HS-5 (cell line): ENCODE measurements at regions not wholly inside any gene's neighbourhood (a gene's known extent, or its start where the extent isn't known, plus 50 kb on each side); places are given as distances from the start of the nearest gene placed in this dataset.
A peak's percentile ranks its signal among the peaks of the same experiment; 100 is the strongest.

ENCODE experiments used
- DNase-seq: peaks from one replicate; pipeline ENCODE4 v3.0.0-alpha.2; 2012; ENCODE audit warnings: low read depth

DNA sequence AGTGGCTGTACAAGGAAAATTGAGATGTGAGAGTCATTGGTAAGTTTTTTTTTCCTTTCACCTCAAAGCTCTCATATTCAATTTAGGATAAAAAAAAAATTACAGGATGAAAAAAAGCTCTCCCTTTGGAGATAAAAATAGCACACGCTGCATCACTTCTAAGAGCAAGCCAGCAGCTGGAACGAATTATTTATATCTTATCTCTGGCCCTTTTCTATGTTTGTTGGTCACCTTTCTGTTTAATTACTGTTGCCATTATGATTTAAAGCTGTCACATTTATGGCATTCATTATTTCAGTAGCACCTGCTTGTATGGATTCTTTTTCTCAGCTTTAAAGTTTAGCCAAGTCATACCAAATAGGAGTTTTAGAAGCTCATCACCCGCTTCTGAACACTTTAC lies 171.6 kb upstream of the PDZRN3 start:
- DNase-seq, result no peak

DNA sequence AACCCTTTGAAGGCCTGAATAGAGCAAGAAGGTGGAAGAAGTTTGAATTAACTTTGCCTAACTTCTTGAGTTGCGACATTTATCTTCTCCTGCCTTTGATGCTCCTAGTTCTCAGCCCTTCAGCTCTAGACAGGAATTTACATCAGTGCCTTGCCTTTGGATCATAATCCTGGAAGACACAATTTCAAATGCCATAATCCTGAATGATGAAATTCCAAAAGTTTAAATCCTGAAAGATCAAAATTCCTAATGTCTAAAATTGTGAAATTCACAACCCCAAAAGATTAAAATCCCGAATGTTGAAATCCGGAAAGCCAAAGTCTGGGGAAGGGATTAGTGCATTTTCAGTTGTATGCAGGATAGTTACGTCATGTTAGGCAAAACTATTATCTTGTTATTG lies 166.6 kb upstream of the PDZRN3 start:
- no peak for DNase-seq

DNA sequence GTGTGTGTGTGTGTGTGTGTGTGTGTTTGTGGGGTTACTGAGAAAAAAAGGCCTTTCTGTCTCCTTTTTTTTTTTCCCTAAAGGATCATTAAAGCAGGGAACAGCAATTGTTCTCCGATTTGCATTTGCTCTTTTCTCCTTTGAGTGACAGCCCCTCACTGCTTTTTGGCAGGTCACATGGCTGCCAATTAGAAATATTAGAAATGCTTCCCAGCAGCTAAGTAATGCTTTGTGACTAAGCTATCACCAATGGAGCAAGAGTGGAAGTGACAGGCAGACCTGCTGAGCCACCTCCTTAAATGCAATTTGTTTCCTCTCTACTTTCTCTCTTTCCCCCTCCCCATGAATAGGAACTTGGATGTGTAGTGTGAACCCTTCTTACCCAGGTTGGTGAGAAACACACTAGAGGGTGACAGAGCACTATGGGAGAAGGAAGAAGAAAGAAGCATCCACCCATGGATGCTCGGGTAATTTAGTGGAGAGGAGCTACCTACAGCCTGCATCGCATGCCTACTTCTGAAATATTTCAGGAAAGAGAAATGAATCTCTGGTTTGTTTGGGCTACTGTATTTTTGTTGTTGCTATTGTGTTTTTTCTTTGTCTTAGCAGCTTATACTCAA lies 165.2 kb upstream of the PDZRN3 start:
- no peak for DNase-seq

DNA sequence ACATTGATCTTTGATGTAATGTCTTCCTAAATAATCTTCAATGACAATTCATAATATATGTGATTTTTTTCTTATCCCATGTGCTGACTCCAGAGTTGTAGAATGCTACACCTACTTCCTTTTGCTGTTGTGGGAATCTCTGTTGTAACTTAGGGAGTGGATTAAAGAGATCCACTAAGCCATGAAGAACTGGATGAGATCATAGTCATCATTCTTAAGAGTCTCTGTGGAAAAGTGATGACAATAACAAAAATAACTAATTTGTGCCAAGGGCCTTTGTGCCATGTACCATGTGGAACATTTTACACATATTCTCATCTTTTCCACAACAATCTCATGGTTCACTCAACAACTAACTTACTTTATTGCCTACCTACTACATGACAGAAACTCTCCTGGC lies 162.9 kb upstream of the PDZRN3 start:
- DNase-seq, result no peak

DNA sequence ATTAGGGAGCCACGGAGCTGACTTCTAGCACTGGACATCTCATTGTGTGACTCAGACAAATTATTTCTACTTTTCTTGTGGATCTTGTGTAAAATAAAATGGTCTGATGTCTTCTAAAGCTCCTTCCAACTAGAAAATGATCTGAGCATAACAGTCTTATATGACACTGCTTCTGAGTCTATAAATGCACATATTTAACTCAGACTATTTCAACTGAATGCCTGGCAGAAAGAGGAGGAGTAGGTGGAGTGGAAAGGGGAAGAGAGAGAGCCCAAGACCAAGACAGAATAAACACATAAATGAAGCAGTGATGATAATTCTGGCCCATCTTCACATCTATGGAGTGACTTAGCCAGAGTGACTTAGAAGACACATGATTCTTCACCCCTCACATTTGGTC lies 162.3 kb upstream of the PDZRN3 start:
- DNase-seq, result no peak

DNA sequence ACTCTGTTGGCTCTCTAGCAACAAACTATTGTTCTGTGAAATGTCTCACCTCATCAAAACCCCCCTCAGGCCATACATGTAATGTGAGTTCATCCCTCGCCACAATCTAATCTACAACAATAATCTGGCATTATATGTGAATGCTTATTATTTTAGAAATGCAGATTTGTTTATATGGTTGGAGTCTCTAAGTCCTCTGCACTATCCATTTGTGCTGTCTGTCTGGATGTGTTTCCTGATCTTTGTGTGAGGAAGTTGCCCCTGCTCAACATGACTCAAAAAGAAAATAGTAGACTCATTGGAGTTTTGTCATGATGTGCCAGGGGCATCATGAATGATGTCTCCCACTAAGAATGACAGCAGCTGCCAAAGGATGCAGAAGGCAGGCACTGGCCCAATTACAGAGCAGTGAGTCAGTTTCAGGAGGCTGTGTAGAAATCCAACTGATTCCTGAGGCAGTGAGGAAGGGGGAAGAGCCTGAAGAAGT lies 161.6 kb upstream of the PDZRN3 start:
- peak; percentile 94 for DNase-seq

DNA sequence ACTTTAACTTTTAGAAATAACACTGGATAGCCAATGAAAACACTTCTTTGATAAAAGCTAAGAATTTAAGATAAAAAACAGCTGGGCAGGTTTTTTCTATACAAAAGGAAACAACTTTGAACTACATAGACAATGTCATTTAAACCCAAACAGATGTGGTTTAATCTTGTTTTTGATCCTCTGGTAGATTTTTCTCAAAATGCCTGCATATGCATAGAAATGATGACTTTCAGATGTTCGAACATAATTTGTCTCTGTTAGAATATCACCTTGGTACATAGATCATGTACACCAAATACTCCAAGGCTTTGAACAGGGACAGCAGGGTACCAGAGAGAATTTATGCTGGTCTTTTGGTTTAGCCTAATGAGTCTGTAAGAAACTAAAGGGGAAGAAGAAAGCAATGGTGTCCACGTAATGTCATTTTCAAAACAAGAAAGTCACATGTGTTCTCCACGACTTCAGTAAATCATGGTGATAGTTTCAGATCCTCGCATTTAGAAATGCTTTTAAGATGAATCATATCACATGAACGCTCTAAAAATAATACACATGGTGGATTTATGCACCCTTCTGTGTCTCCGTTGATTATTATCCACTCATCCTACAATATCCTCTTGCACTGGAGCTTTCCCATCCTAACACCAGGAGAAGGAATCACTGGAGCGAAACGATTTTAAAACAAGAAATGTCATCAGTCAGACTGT lies 160.1 kb upstream of the PDZRN3 start:
- DNase-seq, result peak; percentile 42

DNA sequence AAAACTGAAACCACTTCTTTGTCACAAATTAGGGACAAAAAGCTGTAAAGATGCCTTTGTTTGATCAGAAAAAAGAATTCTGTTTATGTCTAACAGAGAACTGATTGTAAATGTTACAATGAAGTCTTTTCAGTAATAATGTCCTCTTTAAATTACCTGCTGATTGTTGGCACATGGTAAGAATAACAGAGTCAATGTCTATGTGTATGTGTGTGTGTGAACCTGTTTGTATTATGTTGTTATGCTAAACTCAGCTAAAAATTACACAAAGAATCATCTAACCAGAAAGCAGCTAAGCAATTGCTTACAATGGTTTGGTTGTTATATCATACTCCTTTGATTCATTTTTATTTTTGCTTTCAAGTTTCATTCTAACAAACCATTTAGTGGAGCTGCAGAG lies 159.1 kb upstream of the PDZRN3 start:
- no peak for DNase-seq

DNA sequence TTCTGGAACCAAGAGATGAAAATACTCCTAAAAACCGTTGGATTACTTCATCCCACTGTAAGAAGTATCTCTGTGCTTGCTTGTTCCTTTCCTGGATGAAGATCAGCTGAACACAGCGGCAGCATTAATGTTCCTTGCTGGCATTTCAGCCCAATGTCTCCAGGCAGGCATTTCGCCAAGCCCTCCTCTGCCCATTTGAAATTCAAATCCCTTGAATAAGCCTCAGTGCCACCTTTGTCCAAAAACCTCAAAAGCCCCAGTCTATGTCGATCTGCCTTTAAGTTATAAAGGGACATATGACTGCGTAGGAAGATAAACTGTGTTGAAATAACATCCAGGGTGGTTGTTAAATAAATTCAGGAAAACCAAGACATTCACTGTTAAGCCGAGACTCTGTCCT lies 156.8 kb upstream of the PDZRN3 start:
- DNase-seq, result no peak

DNA sequence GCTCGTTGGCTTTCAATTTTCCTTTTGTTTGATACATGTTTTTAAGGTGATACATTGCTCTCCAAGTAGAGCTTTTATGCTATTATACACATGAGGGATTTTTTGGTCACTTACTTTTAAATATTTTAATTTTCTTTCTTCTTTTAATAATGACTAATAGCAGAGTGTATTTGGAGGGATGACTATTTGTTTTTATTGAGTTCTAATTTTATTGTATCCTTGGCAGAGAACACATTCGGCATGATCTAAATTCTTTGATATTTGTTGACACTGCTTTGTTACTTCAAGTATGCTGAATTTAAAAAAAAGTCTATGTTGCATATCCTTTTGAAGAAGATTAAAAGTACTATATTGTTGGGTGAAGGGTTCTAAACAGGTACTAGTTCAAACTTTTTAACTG lies 149.9 kb upstream of the PDZRN3 start:
- DNase-seq, result no peak

DNA sequence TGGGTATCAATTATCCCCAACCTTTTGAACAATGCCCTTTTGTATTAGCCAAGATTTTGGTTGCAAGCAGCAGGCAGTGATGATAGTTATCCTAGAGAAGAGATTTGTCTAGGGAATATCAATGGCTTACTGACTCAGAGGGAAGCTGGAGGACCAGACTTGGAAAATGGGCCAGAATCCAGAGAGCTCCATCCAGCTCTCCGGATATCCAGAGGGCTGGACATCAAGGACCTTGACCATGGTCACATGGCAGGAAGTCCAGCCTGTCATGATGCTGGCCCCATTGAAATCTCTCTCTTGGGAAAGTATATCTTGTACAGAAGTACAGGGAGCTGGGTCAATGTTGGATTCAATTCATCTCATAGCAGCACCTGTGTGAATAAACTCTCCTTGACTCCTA lies 148.5 kb upstream of the PDZRN3 start:
- no peak for DNase-seq

DNA sequence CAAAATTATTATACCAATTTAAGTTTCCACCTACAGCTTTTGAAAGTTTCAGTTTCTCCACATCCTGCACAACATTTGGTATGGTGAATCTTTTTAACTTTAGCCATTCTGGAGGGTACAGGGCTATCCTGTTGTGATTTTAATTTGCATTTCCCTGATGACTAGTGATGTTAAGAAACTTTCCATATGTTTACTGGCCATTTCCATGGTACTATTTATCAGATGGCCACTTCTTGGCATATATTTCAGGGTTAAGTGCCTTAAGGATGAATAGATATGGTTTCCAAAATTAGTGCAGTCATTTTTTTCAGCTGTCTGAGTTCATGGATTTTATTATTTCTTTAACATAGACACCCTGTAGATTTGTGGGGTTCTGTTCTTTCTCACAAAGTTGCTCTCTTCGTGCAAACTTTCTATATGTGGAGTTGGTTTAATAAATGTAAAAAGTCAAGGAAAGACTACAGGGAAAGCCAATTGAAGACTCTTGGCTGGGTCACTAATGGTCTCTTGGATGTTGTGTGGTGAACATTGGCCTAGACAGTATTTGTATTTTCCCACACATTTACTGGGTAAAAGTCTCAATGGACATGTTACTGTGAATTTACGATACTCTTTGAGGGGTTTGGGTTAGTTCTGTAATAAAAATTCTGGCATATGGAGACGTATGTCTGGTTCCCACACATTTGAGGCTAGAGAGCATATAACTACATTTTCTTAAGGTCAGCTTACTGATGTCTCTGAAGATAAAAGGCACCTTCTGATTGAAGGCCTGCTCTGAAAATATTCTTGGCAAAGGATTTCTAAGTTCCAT lies 147.5 kb upstream of the PDZRN3 start:
- no peak for DNase-seq

DNA sequence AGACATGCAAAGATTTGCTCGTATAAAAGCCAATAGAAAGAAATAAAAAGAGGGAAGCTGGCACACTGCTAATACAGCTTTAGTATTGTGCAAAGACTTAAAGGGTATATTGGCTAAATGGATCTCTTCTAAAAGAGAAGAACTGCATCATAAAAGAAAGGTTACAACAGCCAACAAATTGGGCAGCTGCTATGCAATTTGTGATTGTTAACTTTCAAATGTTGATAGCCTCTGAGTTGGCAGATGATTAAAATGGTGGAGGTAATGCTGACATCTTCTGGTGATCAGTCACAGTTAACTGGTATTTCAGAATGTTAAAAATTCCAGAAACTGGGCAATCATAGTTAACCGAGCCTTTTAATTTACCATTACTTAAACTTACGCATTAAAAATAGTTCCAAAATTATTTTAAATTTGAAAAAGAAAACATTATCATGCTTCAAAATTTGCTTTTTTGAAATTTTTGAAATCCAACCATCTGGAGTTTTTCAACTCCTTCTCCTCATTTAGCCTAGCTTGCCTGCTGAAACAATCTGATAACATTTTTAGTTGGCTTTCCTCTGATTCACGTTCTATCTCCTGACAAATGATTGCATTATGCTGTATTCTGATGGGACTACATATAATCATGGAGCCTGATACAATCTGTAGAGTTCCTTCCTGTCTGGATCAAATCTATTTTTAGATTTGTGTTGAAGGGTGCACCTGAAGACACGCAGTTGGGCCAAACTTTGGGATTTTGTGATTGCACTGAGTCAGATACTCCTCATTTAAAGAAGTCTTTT lies 144.0 kb upstream of the PDZRN3 start:
- DNase-seq, result no peak

DNA sequence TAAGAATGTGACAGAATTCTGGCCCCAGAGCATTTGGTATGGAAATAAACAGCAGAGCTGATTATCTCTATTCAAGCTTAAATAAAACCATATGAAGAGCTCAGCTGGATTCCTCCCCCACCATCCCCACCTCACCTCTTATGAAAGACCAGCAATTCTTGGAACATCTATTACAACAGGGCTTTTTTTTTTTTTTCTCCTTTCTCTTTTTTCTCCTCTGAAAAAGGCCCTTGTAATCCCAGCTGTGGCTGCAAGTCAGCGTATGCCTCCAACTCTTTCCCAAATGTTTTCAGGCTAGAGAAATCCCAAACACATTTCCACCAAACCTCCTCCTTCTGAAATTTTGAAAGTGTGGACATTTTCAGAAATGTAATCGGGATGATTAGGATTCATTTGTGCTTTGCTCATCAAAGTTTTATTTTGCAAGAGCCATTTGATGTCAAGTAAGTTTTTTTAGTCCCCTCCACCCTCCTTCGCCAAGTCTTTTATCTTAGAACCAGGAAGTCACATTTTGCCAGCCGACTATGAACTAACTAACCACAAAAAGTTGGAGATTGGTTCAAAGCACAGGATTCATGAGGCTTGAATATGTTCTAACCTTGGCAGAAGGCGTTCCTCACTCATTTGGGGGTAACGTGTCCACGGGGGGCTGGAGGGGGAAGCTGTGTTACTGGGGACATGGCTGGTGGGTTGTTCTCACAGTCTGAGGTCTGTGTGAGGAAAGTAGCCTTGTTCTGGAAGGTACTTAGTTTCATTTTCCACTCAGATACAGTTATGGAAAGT lies 142.0 kb upstream of the PDZRN3 start:
- DNase-seq, result peak; percentile 67

DNA sequence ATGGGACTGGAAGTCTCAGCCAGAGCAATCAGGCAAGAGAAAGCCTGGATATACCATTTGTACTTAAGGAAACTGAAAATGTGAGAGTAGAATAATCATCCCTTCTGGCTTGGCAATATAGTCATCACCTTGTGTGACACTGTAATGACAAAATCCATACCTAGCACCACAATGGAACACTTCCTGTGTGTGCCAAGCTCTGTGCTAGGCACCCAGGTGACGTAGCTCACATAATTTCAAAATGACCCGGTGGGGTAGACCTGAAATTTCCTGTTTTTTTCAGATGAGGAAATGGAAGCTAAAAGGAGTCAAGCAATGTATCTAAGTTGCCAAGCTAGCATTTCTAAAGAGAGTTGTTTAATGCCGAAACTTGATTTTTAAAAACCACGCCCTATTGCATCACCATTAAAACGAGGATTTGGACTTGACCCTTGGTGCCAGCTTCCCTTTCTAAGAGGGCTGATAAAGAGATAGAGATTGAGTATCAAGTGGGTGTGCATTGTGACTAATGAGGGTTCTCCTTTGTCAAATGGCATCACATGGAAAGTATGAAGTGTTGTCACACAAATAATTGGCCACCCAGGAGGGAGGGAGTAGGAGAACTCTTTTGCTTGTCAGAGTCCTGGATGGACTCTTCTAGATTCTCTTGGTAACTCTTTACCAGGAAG lies 141.3 kb upstream of the PDZRN3 start:
- DNase-seq, result no peak

DNA sequence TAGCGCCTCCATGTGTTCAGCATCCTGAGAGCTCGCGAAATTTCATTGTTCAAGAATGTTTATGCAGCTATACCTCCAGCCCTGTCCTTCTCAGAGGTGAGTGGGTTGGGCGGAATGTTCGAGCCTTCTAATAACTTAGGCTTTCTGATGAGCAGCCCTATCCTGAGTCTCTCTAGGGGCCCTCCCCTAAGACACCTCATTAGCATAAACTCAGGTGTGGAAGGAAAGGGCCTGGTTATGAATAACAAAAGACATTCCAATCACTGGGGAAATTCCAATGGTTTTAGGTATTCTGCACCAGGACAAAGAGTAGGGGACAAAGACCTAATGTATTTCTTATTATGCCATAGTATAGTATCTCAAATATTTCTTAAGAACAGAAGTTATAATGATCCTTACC lies 138.1 kb upstream of the PDZRN3 start:
- DNase-seq, result no peak

DNA sequence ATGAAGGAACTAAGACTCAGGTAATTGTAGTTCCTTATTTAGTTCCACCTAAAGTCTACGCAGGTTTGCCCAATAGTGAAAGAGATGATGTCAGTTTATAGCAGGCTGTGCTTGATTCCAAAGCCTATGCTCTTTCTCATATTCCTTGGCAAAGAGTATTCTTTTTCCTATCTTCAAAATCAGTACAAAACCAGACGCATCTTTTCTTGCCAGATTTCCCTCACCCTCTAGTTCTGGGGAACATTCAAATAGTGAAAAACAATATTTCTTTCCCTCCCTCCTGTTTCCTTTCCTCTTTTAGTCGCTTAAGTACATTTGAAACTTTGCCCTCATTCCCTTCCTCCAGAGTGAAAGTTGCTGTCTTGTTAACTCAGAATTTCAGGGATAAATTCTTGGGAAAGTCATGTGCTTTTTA lies 134.6 kb upstream of the PDZRN3 start:
- DNase-seq, result no peak

DNA sequence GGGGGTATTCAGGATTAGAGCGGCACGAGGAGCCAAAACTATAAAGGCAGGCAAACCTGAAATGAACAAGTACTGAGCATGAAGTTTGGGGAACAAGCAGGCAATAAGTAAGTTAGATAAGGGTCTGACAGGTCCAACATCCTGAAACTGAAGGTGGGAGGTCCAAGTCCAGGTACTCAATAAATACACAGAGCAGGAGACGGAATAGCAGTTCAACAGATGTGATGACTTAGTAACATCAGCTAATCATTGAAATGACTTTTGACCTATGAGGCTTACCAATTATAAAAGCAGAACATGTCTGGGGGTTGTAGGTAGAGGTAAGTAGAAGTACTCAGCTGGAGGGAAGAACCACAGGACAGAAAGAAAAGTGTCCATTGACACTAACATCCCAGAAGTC lies 132.8 kb upstream of the PDZRN3 start:
- DNase-seq, result no peak

DNA sequence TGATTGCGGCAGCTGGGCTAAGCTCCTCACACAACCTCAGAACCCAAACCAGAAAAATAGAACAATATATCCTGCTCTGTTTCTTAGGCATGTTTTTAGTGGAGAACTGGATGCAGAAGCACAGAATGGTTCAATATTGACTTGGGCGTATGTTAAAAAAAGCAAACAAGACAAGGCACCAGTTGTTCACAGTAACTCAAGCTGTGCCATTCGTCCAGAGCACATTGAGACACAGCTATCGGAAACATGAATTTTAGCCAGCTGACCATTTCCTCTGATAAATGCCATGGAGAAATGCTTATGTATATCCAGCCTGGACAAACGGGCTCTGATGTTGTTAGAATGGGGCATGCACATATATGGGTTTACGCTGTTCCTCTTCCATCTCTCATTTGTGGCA lies 129.2 kb upstream of the PDZRN3 start:
- DNase-seq, result no peak

DNA sequence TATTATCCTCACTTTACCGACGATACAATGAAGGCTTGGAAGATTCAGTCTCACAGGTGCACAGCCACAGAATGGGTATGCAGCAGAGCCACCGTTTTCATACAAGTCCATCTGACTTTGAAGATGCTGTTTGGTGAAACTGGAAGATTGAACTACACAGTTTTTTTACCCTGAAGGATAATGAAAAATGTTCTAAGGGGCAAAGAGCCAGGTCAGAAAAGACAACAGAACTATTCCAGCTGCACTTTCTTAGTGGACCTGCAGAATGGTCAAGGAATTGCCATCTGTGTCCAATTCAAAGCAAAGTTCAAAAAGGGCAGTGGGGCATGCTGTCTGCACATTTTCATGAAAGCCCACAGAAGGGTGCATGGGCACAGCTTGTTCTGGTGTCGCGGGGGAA lies 127.6 kb upstream of the PDZRN3 start:
- no peak for DNase-seq

DNA sequence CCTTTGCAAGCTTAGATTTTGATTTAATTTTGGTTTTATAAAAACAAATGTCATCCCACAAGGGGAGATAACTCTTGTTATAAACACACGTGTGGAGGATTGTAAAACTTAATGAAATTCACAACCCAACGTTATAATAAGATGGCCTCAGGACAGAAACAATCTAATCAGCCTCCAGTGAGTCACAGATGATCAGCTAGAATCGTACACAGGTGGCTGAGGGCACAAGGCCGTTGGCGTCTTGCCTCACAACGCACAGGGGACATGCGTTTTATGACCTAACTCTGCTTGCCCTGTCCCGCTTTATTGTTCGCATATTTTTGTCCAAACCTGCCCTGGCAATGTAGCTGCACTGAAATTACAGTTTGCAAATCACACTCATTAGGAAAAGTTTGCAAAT lies 121.9 kb upstream of the PDZRN3 start:
- DNase-seq, result no peak
